ENCODE measurements at regions not wholly inside any gene's neighbourhood (a gene's known extent, or its start where the extent isn't known, plus 50 kb on each side); places are given as distances from the start of the nearest gene placed in this dataset.

- Histone ChIP-seq H3K27ac (ENCODE audit: low read length in 2 of 2) (no peak overlapping the region), H4K20me1 (ENCODE audit: control insufficient read depth, insufficient read depth, low read length, poor library complexity, severe bottlenecking) (no peaks in the 10 kb centered on the region), H3K79me2 (ENCODE audit: control insufficient read depth, insufficient read depth, low read length) (no peaks in the 10 kb centered on the region), H3K4me2 (replicated peaks; ENCODE audit: low read depth, low read length, poor library complexity, severe bottlenecking) (no peak overlapping the region), H3K4me3 (ENCODE audit: control extremely low read depth in 1 of 5, extremely low read depth in 1 of 5, insufficient read depth in 1 of 5, low read depth in 2 of 5, low read length in 4 of 5) (no peak overlapping the region), H3K9ac (ENCODE audit: low read length) (no peak overlapping the region), H3K4me1 (ENCODE audit: control insufficient read depth in 2 of 2, insufficient read depth in 2 of 2, low read length in 2 of 2) (no peaks in the 10 kb centered on the region), H3K27me3 (replicated peaks in 1 of 4; ENCODE audit: control extremely low read depth in 1 of 4, control insufficient read depth in 3 of 4, insufficient read depth in 4 of 4, low read length in 3 of 4) (no peaks in the 10 kb centered on the region), H3K9me3 (ENCODE audit: control extremely low read depth in 1 of 3, control insufficient read depth in 2 of 3, insufficient read depth in 1 of 3, low read length in 2 of 3) (no peaks in the 10 kb centered on the region), H2AFZ (ENCODE audit: insufficient read depth, low read depth, low read length, poor library complexity, severe bottlenecking) (no peak overlapping the region), H3K36me3 (replicated peaks in 1 of 2; ENCODE audit: control extremely low read depth in 1 of 2, control insufficient read depth in 1 of 2, extremely low read depth in 1 of 2, insufficient read depth in 2 of 2, low read length in 1 of 2) (no peaks in the 10 kb centered on the region)
- DNase-seq (no peak), ATAC-seq (ENCODE audit: low read depth) (no peak)
- no peaks in the 10 kb centered on the region for H3K27me3 Mint-ChIP-seq
- CTCF ChIA-PET, result no interaction called here
- intact Hi-C loops (cut with micrococcal nuclease), result no loop called here
- no peak for TF ChIP-seq EZH2 (IDR thresholded peaks at IDR 0.05; ENCODE audit: borderline replicate concordance, insufficient read depth, low read depth, low read length, poor library complexity, severe bottlenecking)
- TF ChIP-seq CTCF (IDR thresholded peaks at IDR 0.05), result no peak
- no peaks in the 10 kb centered on the region for H3K4me1 Mint-ChIP-seq
- H3K27ac Mint-ChIP-seq, result no peak overlapping the region
- WGBS (ENCODE audit: insufficient coverage), result no CpG with 5 or more reads among the region's 2 CpGs
- POLR2A ChIA-PET, result no interaction called here
- no peaks in the 10 kb centered on the region for H3K9me3 Mint-ChIP-seq (ENCODE audit: insufficient read depth)
- no peak overlapping the region for H3K4me3 Mint-ChIP-seq
Measured at GRCh38 chr20:22723659-22724058, 139.3 kb upstream of the FOXA2 start.

- ChIA-PET CTCF (no interaction called here), POLR2A (no interaction called here)
- Histone ChIP-seq H3K4me1 (ENCODE audit: control insufficient read depth in 2 of 2, insufficient read depth in 2 of 2, low read length in 2 of 2) (no peaks in the 10 kb centered on the region), H2AFZ (ENCODE audit: insufficient read depth, low read depth, low read length, poor library complexity, severe bottlenecking) (no peak overlapping the region), H3K36me3 (replicated peaks in 1 of 2; ENCODE audit: control extremely low read depth in 1 of 2, control insufficient read depth in 1 of 2, extremely low read depth in 1 of 2, insufficient read depth in 2 of 2, low read length in 1 of 2) (no peaks in the 10 kb centered on the region), H3K4me3 (ENCODE audit: control extremely low read depth in 1 of 5, extremely low read depth in 1 of 5, insufficient read depth in 1 of 5, low read depth in 2 of 5, low read length in 4 of 5) (no peak overlapping the region), H3K9ac (ENCODE audit: low read length) (no peak overlapping the region), H3K27me3 (replicated peaks in 1 of 4; ENCODE audit: control extremely low read depth in 1 of 4, control insufficient read depth in 3 of 4, insufficient read depth in 4 of 4, low read length in 3 of 4) (no peaks in the 10 kb centered on the region), H3K27ac (ENCODE audit: low read length in 2 of 2) (no peak overlapping the region), H3K9me3 (ENCODE audit: control extremely low read depth in 1 of 3, control insufficient read depth in 2 of 3, insufficient read depth in 1 of 3, low read length in 2 of 3) (no peaks in the 10 kb centered on the region), H3K4me2 (replicated peaks; ENCODE audit: low read depth, low read length, poor library complexity, severe bottlenecking) (no peak overlapping the region), H4K20me1 (ENCODE audit: control insufficient read depth, insufficient read depth, low read length, poor library complexity, severe bottlenecking) (no peaks in the 10 kb centered on the region), H3K79me2 (ENCODE audit: control insufficient read depth, insufficient read depth, low read length) (no peaks in the 10 kb centered on the region)
- Mint-ChIP-seq H3K9me3 (ENCODE audit: insufficient read depth) (no peaks in the 10 kb centered on the region), H3K4me1 (no peaks in the 10 kb centered on the region), H3K4me3 (no peak overlapping the region), H3K27me3 (no peaks in the 10 kb centered on the region), H3K27ac (no peak overlapping the region)
- ATAC-seq (ENCODE audit: low read depth) (no peak), DNase-seq (no peak)
- intact Hi-C loops (cut with micrococcal nuclease), result no loop called here
- no peak for TF ChIP-seq CTCF (IDR thresholded peaks at IDR 0.05)
- no peak for TF ChIP-seq EZH2 (IDR thresholded peaks at IDR 0.05; ENCODE audit: borderline replicate concordance, insufficient read depth, low read depth, low read length, poor library complexity, severe bottlenecking)
- WGBS (ENCODE audit: insufficient coverage), result no CpG with 5 or more reads among the region's 4 CpGs
Measured at GRCh38 chr20:22728146-22728745, 143.9 kb upstream of the FOXA2 start.
